GM10266 (cell line): ENCODE measurements at regions not wholly inside any gene's neighbourhood (a gene's known extent, or its start where the extent isn't known, plus 50 kb on each side); places are given as distances from the start of the nearest gene placed in this dataset.

Experiments used
- DNase-seq: peaks from one replicate; pipeline ENCODE4 v3.0.0; 2012; ENCODE audit errors: extremely low spot score
- TF ChIP-seq, protein P1 (sequence below): IDR thresholded peaks from 2 replicates; pipeline ENCODE4 v1.5.1; 2012; ENCODE audit warnings: mild to moderate bottlenecking, low read depth; ENCODE audit not compliant: control insufficient read depth, insufficient read depth; ENCODE audit errors: missing control alignments

DNA sequence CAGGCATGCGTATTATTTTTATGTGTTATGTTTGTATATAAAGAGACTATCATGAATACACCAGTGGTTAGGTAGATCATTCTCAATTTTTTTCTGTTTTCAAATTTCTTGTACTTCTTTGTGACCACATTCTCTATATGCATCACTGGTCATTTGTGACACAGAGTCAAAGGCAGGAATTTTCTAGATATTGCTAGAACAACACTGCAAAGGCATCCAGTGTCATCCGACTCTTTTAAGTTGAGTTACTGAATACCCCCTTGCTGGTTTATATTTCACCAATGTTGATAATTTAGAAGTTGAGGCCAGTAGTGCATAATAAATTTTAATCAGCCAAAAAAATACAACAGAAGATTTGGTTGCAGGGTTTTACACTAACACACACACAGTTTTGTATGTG is 351.8 kb downstream of the CASP12 start:
- TF ChIP-seq, protein P1, sequence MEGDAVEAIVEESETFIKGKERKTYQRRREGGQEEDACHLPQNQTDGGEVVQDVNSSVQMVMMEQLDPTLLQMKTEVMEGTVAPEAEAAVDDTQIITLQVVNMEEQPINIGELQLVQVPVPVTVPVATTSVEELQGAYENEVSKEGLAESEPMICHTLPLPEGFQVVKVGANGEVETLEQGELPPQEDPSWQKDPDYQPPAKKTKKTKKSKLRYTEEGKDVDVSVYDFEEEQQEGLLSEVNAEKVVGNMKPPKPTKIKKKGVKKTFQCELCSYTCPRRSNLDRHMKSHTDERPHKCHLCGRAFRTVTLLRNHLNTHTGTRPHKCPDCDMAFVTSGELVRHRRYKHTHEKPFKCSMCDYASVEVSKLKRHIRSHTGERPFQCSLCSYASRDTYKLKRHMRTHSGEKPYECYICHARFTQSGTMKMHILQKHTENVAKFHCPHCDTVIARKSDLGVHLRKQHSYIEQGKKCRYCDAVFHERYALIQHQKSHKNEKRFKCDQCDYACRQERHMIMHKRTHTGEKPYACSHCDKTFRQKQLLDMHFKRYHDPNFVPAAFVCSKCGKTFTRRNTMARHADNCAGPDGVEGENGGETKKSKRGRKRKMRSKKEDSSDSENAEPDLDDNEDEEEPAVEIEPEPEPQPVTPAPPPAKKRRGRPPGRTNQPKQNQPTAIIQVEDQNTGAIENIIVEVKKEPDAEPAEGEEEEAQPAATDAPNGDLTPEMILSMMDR = no peak
- no peak for DNase-seq

DNA sequence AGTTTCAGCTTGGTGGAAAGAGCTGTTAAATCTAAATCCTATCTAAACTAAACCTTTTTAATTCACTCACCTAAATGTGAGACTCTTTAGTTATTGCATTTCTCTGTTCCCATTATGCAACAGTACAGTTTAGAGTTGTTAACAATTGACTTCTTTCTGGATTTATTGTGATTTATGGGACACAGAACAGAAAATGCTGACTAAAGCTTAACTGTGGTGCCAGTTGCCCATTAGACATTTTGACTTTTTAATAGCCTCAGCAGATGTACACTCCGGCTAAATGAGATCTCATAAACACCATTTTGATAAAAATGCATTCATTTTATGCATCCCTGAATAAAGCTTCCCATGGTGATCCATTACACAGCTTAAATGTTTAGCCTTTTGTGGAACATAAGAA is 356.6 kb downstream of the CASP12 start:
- TF ChIP-seq, protein P1 = no peak
- DNase-seq = no peak

DNA sequence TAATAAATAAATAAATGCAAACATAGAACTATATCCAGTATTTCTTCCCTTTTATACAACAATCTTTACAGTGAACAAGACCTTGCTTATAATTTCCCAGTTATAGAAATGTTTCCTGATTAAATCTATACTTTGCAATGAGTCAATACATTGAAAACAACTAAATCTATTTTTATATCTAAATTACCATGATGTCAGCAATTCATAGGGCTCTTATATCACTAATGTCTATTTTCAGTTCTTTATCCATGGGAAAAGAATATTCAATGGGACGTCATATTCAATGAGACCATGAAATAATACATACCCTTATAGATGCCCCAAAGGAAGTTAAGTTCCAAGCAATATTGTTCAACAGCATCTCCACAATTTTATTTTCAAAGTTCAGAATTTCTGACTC is 359.9 kb downstream of the CASP12 start:
- DNase-seq = no peak

DNA sequence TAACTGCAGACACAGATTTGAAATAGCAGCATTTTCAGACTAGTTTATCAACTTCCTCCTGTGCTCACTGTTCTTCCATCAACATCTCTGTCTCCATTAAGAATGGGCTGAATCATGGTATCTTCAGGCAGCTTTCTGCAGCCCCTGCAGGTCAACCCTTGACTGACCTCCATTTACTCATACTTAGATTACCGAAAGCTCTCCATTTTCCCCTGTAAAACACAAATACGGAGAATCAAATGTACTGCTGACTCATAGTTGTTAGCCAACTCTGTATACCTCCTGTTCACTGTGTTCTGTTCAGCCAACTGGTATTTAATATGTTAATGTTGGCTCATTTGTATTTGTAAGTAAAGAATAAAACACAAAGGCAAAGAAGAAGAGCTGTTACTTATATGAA is 364.0 kb downstream of the CASP12 start:
- TF ChIP-seq, protein P1 = no peak
- no peak for DNase-seq

More for the DNA sequence above, 359.9 kb downstream of the CASP12 start:
- TF ChIP-seq, protein P1 = no peak

DNA sequence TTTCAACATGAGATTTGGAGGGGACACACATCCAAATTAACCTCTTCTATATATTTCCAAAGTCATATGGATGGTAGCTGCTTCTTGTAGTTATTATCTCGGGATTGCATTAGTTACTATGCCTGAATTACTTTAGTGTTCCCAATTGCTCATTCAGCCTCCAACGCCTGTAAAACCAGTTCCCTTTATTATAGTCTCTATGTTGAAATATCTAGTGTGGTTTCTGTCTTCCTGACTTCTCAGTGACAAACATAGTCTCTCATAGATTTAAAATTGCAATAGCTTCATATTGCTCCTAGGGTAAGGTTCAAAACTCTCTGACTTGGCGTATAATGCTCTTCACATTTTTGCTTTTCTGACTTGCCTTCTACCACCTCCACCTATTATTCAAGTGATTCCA is 366.4 kb downstream of the CASP12 start:
- TF ChIP-seq, protein P1 = no peak
- no peak for DNase-seq

DNA sequence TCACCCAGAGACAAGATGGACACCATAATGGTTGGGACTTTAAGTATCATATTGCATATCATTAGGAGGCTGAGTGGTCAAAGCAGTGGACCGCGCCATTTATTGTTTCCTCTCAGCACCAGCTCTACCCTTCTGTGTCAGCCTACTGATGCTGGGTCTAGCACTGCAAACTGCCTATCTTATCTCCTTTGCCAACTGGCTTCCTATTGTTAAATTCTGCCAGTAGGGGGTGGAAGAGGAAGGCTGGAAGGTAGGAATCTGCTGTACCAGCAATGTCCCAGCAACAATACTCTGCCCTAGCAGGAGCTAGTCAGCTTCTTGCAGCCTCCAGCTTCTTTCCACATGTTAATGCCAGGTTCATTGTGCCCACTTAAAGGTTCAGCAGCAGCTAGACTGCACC is 367.1 kb upstream of the PDGFD start:
- TF ChIP-seq, protein P1 = no peak
- peak; percentile 4 for DNase-seq

DNA sequence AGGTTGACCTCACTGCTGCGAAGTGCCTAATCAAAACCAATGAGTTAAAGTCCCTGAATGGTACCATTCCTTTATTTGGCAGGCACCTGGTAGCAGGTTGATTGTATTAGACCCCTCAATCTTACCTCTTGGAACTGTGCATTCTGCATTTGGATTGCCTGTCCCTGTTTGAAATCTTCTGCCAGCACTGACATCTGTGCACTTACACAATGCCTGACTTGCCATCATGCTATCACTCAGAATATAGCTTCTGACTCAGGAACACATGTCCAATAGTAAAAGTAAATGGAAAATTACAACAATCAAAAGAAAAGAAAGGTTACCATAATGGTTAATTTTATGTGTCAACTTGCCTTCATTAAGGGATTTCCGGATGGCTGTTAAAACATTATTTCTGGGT is 366.0 kb upstream of the PDGFD start:
- TF ChIP-seq, protein P1 = no peak

More for the DNA sequence above, 366.0 kb upstream of the PDGFD start:
- no peak for DNase-seq
